ENCODE measurements at regions not wholly inside any gene's neighbourhood (a gene's known extent, or its start where the extent isn't known, plus 50 kb on each side); places are given as distances from the start of the nearest gene placed in this dataset.

DNA sequence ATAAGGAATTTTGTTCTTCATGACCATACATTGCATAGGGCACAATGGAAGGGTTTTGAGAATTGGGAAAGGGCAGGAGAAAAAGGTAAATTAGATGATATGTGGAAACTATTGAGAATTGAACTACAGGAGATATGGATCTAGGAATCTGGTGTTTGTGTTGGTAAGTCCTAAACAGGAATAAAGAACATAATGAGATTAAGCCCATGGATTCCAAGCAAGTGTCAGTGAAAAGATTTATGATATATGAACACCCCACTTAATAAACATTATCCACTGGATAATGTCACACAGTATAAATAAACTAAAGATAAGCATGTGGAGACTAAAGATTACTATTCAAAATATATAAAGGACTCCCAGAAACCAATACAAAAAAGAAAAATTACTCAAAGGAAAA, 98.2 kb downstream of the TNFSF18 start:
- DNase-seq (ENCODE audit: low read depth) = no peak

- DNase-seq (ENCODE audit: low read depth) = no peak
Measured at GRCh38 chr1:172954476-172955150, 96.1 kb downstream of the TNFSF18 start.

DNA sequence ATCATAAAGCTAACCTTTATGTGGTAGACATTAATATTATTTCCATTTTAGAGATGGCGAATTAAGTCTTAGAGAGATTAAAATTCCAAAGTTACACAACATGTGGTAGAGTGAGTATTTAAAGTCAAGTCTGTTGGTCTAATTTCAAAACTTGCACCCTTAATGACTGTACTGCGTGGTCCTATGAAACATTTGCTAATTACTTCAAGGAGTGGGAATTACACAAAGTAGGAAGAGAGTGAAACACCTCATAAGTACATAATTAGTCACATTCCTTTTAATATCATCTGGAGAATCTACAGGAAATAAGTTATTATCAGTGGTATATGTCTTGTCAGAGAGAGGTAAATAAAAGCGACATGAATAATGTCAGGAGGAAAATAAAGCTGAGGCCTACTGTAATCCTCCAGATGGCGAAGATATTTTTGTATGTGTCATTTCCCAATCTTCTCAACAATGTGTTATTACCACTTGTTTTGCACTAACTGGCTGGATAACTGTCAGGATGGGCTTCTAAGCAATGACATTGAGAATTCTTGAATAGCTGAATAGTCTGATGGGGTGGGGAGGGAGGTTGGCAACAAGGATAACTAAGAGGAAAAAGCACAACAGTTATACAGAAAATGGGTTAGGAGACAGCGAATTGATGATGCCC, 95.5 kb downstream of the TNFSF18 start:
- DNase-seq (ENCODE audit: low read depth) = no peak

GRCh38 chr1:172956871-172957270, 93.9 kb downstream of the TNFSF18 start:
- DNase-seq (ENCODE audit: low read depth) = no peak

- no peak for DNase-seq (ENCODE audit: low read depth)
Measured at GRCh38 chr1:172957491-172957890, 93.2 kb downstream of the TNFSF18 start.

GRCh38 chr1:172959571-172959970, 91.2 kb downstream of the TNFSF18 start:
- DNase-seq (ENCODE audit: low read depth) = no peak

GRCh38 chr1:172960019-172960418, 90.7 kb downstream of the TNFSF18 start:
- DNase-seq (ENCODE audit: low read depth) = no peak

DNA sequence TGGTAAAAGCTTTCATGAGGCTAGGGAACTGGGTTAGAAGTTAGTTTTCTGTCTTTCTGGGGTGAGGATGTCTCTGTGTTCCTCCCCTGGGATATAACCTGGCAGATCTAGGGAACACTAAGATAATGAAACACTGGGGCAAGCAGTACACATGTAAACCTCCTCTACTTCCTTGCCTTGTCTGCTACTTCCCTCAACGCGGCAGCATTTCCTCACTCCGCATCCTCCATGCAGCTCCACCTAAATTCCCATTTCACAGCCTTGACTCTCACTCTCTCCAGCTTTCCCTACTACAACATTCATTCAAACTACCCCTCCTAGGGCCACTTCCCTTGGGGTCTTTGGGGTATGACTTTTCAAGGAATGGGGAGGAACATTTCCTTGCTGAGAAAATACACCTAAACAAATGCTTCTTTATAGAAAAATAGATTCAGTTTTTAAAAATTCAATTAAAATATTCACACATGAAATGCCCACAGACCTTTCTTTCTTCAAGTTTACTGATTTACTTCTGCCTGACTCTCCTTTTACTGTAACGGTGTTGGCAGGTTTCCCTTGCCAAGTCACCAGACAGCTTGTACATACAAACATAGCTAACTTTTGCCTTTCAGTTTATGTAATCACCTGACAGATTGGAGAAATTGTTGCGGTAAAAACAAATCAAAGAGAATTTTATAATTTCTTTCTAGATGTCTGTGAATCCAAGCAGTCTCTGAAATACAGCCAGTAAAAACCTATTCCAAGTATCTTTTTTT, 90.1 kb downstream of the TNFSF18 start:
- DNase-seq (ENCODE audit: low read depth) = no peak

DNA sequence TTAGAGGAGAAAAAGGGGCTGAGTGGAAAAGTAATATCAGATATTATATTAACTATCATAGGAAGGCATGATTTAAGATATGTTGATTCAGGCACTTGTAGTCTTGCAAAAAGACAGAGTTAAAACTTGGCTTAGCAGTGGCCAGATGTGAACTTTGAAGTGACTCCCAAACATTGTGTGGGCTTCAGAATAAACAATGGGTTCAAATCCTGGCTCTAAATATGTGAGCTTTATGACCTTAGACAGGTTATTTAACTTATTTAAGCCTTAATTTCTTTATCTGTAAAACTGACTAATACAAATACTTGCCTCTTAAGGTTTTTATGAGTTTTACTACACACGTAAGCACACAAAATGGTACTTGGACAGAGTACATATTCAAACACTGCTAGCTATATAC, 85.9 kb downstream of the TNFSF18 start:
- no peak for DNase-seq (ENCODE audit: low read depth)

- DNase-seq (ENCODE audit: low read depth) = no peak
Measured at GRCh38 chr1:172966844-172967540, 83.7 kb downstream of the TNFSF18 start.

GRCh38 chr1:172967936-172968335, 82.8 kb downstream of the TNFSF18 start:
- DNase-seq (ENCODE audit: low read depth) = no peak

- DNase-seq (ENCODE audit: low read depth) = no peak
Measured at GRCh38 chr1:172969611-172970010, 81.1 kb downstream of the TNFSF18 start.

DNA sequence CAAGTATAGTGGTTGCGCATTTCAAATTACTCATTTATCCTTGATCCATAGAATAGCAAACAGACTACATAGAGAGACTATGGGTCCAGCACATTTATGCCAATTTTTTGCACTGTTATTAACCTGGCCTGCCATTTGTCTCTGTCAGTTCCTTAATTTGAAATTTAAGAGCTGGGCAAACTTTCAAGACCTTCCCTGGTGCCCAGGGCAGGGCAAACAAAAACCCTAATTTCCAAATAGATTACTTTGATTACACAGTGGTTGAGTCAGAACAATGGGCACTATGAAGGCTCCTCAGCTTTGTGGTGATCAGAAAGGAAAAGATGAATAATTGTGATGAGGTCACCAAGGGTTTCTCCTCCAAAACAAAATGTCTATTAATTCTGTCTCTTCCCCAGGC, 80.6 kb downstream of the TNFSF18 start:
- no peak for DNase-seq (ENCODE audit: low read depth)

DNA sequence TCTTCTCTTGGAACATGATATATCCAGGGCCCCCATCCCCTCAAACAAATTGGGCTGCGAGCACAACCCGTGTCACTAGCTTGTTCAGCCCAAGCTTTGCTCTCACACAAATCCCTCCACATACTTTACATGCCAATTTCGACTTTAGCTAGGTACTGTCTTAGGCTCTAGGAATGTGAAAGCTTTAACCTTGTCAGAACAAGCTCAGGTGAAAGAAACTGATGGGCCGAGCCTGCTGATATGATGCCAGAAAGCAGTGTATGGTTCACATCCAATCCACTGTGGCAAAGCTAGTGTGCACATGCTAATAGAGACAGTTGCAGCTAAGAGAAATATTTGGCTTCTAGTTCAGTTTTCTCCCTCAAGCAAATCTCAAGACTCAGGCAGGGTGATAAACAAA, 79.5 kb downstream of the TNFSF18 start:
- DNase-seq (ENCODE audit: low read depth) = no peak

DNA sequence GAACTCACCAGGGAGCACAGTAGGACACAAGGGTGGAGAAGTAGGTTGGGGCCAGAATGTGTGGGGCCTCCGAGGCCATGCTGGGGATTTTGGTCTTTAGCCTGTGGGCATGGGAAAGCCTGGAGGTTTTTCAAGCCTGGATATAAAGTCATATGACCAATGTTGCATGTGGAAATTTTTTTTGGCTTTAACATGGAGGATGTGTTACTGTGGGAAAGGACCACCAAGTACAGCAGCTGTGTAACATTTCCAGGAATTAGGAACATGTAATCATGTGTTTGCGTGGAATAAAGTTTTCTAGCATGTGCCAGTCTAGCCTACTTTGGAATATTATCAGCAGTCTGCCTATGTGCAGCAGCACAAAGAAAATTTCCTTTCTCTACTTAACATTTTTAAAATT, 78.5 kb downstream of the TNFSF18 start:
- no peak for DNase-seq (ENCODE audit: low read depth)

DNA sequence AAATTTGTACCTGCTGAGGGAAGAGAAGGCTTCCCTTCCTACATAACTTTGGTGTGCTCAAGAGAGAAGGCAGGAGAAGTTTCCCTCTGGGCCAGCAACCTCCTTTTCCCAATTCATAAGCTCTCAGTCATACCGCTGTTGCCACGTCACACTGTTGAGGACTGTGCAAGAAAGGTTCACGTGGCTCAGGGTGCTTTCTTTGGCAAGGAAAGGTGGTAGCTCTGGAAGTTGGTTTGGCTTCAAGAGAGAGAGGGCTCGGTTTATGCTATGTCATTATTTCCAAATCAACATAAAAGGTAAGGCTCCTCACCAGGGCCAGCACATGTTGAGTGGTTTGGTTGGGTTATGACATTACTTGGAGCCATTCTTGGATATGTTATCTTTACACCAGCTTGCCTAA, 77.3 kb downstream of the TNFSF18 start:
- DNase-seq (ENCODE audit: low read depth) = no peak

- DNase-seq (ENCODE audit: low read depth) = no peak
Measured at GRCh38 chr1:172976222-172977041, 74.3 kb downstream of the TNFSF18 start.

GRCh38 chr1:172977296-172978017, 73.3 kb downstream of the TNFSF18 start:
- no peak for DNase-seq (ENCODE audit: low read depth)

GRCh38 chr1:172978595-172978994, 72.1 kb downstream of the TNFSF18 start:
- no peak for DNase-seq (ENCODE audit: low read depth)

GRCh38 chr1:172979828-172980227, 70.9 kb downstream of the TNFSF18 start:
- DNase-seq (ENCODE audit: low read depth) = no peak

GRCh38 chr1:172980456-172980855, 70.3 kb downstream of the TNFSF18 start:
- DNase-seq (ENCODE audit: low read depth) = no peak
